Right lobe of liver (tissue), 4 donors: ENCODE measurements at regions not wholly inside any gene's neighbourhood (a gene's known extent, or its start where the extent isn't known, plus 50 kb on each side); places are given as distances from the start of the nearest gene placed in this dataset.

ENCODE experiments used
- POLR2A ChIP-seq: fragments of 450-650 bp; IDR thresholded peaks from one replicate; pipeline ENCODE4 v1.6.1; 2017; ENCODE audit warnings: antibody characterized with exemption, mild to moderate bottlenecking
- TF ChIP-seq, protein P1 (sequence below), 4 donors: fragments of 200-600 bp in 3 of 4; fragments of 450-650 bp in 1 of 4; IDR thresholded peaks; one replicate each; pipeline versions ENCODE4 v1.5.1 to v1.8.0; 2016 to 2022; ENCODE audit warnings: antibody characterized with exemption in 4 of 4, mild to moderate bottlenecking in 2 of 4
- donor health status: DM: no; HTN: no; CAD: no.
- donor health status: DM: no; HTN: no; CAD: no.
- donor health status: DM: no; HTN: yes; CAD: no.

GRCh38 chr2:80711915-80712314, 407.4 kb upstream of the LRRTM1 start:
- TF ChIP-seq POLR2A, result no peak
- TF ChIP-seq, protein P1, sequence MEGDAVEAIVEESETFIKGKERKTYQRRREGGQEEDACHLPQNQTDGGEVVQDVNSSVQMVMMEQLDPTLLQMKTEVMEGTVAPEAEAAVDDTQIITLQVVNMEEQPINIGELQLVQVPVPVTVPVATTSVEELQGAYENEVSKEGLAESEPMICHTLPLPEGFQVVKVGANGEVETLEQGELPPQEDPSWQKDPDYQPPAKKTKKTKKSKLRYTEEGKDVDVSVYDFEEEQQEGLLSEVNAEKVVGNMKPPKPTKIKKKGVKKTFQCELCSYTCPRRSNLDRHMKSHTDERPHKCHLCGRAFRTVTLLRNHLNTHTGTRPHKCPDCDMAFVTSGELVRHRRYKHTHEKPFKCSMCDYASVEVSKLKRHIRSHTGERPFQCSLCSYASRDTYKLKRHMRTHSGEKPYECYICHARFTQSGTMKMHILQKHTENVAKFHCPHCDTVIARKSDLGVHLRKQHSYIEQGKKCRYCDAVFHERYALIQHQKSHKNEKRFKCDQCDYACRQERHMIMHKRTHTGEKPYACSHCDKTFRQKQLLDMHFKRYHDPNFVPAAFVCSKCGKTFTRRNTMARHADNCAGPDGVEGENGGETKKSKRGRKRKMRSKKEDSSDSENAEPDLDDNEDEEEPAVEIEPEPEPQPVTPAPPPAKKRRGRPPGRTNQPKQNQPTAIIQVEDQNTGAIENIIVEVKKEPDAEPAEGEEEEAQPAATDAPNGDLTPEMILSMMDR (IDR thresholded peaks at IDR 0.05), result no peak
